ENCODE measurements at regions not wholly inside any gene's neighbourhood (a gene's known extent, or its start where the extent isn't known, plus 50 kb on each side); places are given as distances from the start of the nearest gene placed in this dataset.
"Not testable (repeated sequence)": the region's sequence is repeated elsewhere in the genome, so short reads cannot be mapped to it uniquely, and the experiment has no call there.

DNA sequence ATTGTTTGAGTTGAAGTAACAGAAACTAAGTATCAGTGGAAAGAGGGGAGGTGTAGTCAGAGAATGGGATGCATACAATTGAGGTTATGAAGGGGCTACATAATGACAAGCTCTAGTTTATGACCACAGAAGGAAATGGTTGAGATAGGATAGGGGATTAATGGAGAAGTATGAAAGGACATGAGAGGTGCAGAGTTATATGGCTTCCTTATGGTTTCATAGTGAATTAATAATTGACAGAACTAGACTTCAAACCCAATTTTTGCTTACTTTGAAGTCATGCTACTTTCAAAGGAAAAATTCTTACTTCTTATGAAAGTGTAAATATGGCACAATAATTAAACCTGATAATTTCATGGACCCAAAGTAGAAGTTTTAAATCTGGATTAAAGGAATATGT is 340.3 kb upstream of the LRRC4C start:
- intact Hi-C loops (cut with DNase I): no loop called here

DNA sequence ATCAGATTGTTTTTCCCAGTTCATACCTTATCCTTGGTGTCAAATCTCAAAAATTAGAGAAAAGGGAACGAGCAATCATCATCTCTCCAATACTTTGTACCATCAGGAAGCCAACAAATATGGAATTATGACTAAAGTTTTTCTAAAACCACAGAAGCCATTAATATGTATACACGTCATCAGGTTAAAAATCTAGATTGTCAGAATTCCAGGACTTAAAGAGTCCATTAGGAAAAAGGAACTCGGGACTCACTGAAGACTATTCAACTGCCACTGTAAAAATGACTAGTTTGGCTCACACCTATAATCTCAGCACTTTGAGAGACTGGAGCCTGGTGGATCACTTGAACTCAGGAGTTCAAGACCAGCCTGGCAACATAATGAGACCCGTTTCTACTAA is 344.4 kb upstream of the LRRC4C start:
- TF ChIP-seq, protein P1, sequence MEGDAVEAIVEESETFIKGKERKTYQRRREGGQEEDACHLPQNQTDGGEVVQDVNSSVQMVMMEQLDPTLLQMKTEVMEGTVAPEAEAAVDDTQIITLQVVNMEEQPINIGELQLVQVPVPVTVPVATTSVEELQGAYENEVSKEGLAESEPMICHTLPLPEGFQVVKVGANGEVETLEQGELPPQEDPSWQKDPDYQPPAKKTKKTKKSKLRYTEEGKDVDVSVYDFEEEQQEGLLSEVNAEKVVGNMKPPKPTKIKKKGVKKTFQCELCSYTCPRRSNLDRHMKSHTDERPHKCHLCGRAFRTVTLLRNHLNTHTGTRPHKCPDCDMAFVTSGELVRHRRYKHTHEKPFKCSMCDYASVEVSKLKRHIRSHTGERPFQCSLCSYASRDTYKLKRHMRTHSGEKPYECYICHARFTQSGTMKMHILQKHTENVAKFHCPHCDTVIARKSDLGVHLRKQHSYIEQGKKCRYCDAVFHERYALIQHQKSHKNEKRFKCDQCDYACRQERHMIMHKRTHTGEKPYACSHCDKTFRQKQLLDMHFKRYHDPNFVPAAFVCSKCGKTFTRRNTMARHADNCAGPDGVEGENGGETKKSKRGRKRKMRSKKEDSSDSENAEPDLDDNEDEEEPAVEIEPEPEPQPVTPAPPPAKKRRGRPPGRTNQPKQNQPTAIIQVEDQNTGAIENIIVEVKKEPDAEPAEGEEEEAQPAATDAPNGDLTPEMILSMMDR (IDR thresholded peaks at IDR 0.05): no peak
- no peaks in the 10 kb centered on the region for H3K27me3 ChIP-seq
- FAIRE-seq: no peak
- H3K9me3 ChIP-seq: no peaks in the 10 kb centered on the region
- no peak for ATAC-seq
- H3K27ac ChIP-seq: no peak overlapping the region
- H3K36me3 ChIP-seq: no peaks in the 10 kb centered on the region
- H3K4me3 ChIP-seq: no peak overlapping the region
- no peak for DNase-seq
- WGBS, 2 donors: 36 to 55% methylated on average over 4 of the region's 4 CpGs
- no peaks in the 10 kb centered on the region for H3K4me1 ChIP-seq
- intact Hi-C loops (cut with DNase I): no loop called here

More for the DNA sequence above, 340.3 kb upstream of the LRRC4C start:
- ATAC-seq (no peak), FAIRE-seq (no peak), DNase-seq (no peak)
- Histone ChIP-seq H3K4me1 (no peaks in the 10 kb centered on the region), H3K27ac (no peak overlapping the region), H3K27me3 (no peaks in the 10 kb centered on the region), H3K9me3 (no peaks in the 10 kb centered on the region), H3K4me3 (no peak overlapping the region), H3K36me3 (no peaks in the 10 kb centered on the region)
- TF ChIP-seq, protein P1 (IDR thresholded peaks at IDR 0.05): no peak

DNA sequence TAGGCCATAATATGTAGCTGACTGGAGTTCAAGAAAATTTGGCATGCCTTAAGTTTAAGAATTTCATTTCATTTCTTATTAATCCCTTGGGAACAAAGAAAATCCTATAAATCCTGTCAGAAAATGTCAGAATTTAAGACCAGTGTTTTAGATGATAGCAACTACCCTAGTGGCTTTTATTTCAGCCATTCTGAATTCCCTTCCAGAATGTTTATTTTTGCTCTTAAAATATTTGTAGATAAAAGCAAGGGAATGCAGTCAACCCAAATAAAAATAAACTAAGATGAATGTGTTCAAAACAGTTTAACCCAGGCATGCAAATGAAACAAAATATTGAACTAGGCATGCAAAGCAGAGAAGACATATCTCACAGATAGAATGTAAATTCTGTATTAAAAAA is 356.9 kb upstream of the LRRC4C start:
- TF ChIP-seq, protein P1 (IDR thresholded peaks at IDR 0.05): no peak
- DNase-seq: no peak
- peaks cover 0 to 2% (median 0%) of the 10 kb centered on the region in 4 donors for H3K9me3 ChIP-seq
- FAIRE-seq: no peak
- no peaks in the 10 kb centered on the region for H3K36me3 ChIP-seq
- H3K4me1 ChIP-seq: no peaks in the 10 kb centered on the region
- ATAC-seq: no peak
- H3K4me3 ChIP-seq: no peak overlapping the region
- no peaks in the 10 kb centered on the region for H3K27me3 ChIP-seq
- intact Hi-C loops (cut with DNase I): no loop called here
- H3K27ac ChIP-seq: no peak overlapping the region

DNA sequence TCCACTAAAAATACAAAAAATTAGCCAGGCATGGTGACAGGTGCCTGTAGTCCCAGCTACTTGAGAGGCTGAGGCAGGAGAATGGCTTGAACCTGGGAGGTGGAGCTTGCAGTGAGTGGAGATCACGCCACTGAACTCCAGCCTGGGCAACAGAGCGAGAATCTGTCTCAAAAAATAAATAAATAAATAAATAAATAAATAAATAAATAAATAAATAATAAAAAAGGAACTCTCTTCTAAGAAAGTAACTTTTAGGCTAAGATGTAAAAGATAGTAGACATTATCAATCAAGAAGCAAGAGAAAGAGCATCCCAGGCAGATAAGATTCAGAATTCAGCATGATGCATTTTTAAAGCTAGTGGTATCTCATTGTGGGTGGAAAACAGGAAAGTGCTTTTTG is 364.8 kb upstream of the LRRC4C start:
- H3K36me3 ChIP-seq; H3K4me1 ChIP-seq; FAIRE-seq; intact Hi-C loops (cut with DNase I); DNase-seq; H3K27me3 ChIP-seq; H3K4me3 ChIP-seq; H3K9me3 ChIP-seq; ATAC-seq; H3K27ac ChIP-seq: not testable (repeated sequence)
- WGBS, 2 donors: 39 to 58% methylated on average over 2 of the region's 2 CpGs

DNA sequence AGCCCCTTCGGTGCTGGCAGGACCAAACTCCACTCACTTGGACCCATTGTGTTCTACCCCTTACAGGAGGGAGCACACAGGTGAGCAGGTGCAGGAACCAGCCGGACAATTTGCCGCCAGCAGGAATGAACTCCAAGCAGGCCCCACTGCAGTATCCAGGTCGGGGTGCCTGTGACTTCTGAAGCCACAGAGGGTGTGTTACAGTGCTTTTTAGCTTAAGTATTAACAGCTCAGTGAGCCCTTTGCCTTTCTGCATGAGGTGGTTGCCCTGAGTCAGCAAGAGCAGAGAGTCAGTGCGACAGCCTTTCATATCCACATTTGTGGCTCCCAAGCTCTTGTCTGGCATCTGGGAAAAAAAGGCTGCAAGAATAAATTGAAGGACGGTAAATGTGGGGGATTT is 366.6 kb upstream of the LRRC4C start:
- WGBS, 2 donors: 60 to 62% methylated on average over 6 of the region's 6 CpGs
- Histone ChIP-seq H3K27ac (no peak overlapping the region), H3K36me3 (no peaks in the 10 kb centered on the region), H3K4me3 (no peak overlapping the region), H3K27me3 (no peaks in the 10 kb centered on the region), H3K4me1 (no peaks in the 10 kb centered on the region), H3K9me3 (no peaks in the 10 kb centered on the region)
- ATAC-seq (peak in 2 of 4 donors; percentile 44 to 58), FAIRE-seq (no peak), DNase-seq (peak in 1 of 6 donors; percentile 23)
- TF ChIP-seq, protein P1 (IDR thresholded peaks at IDR 0.05): no peak
- intact Hi-C loops (cut with DNase I): no loop called here

DNA sequence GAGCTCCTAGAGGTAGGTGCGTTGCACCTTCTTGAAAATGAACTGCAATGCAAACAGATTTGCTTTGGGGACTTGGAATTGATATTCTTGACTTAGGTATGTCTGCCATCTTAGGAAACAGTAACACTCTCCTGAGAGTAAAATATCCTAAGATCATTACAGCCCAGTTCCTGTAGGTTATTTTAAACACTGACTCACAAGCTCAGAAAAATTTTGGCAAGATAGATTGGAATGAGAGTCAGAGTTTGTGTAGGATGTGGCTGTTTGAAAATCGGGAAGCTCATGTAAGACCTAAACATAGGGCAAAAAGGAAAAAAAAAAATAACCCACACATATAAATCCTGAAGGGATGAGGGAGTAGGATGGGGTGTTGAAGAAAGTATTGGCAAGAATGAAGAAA is 377.0 kb upstream of the LRRC4C start:
- H3K9me3 ChIP-seq: peaks cover 0 to 4% (median 0%) of the 10 kb centered on the region in 4 donors
- WGBS, 2 donors: 40 to 61% methylated on average over 2 of the region's 2 CpGs
- no peaks in the 10 kb centered on the region for H3K36me3 ChIP-seq
- FAIRE-seq (no peak), DNase-seq (no peak), ATAC-seq (no peak)
- intact Hi-C loops (cut with DNase I): no loop called here
- no peak overlapping the region for H3K27ac ChIP-seq
- no peak overlapping the region for H3K4me3 ChIP-seq
- no peaks in the 10 kb centered on the region for H3K27me3 ChIP-seq
- no peaks in the 10 kb centered on the region for H3K4me1 ChIP-seq
- TF ChIP-seq, protein P1 (IDR thresholded peaks at IDR 0.05): no peak
